CD4-positive, alpha-beta memory T cell (primary cell): ENCODE measurements at regions not wholly inside any gene's neighbourhood (a gene's known extent, or its start where the extent isn't known, plus 50 kb on each side); places are given as distances from the start of the nearest gene placed in this dataset.

Source experiments
- CTCF ChIA-PET: fragments of 350-600 bp; sonication (Branson Sonifier 250); formaldehyde crosslinking; loops from one replicate; lab custom pipeline; 2021; ENCODE audit warnings: inconsistent platforms; ENCODE audit not compliant: partially characterized antibody; lab: Charles Lee
- POLR2A ChIA-PET: fragments of 350-600 bp; sonication (Branson Sonifier 250); formaldehyde crosslinking; loops from one replicate; lab custom pipeline; 2021; ENCODE audit not compliant: partially characterized antibody; lab: Charles Lee
- DNase-seq, 5 donors: peaks; one replicate each; pipeline versions ENCODE4 v3.0.0 to v3.0.0-alpha.2; 2020 to 2022; ENCODE audit warnings: mixed read lengths in 1 of 5
- H3K27ac ChIP-seq: one replicate; pipeline ENCODE4 v1.7.0; 2013; ENCODE audit warnings: low read depth, low read length
- H3K27me3 ChIP-seq: 2 replicates; pipeline ENCODE4 v1.7.0; 2013; ENCODE audit warnings: mild to moderate bottlenecking, low read length, moderate library complexity; ENCODE audit not compliant: insufficient read depth
- H3K36me3 ChIP-seq: 2 replicates; pipeline ENCODE4 v1.7.0; 2013; ENCODE audit warnings: mild to moderate bottlenecking, low read length, moderate library complexity; ENCODE audit not compliant: insufficient read depth
- H3K4me1 ChIP-seq: 2 replicates; pipeline ENCODE4 v1.7.0; 2013; ENCODE audit warnings: mild to moderate bottlenecking, low read length, moderate library complexity; ENCODE audit not compliant: insufficient read depth
- H3K4me3 ChIP-seq, 2 donors: one replicate each; pipeline ENCODE4 v1.7.0; 2013; ENCODE audit warnings: low read length in 2 of 2, mild to moderate bottlenecking in 1 of 2
- H3K9me3 ChIP-seq, 2 donors: one replicate each; pipeline ENCODE4 v1.7.0; 2013; ENCODE audit warnings: low read length in 2 of 2, control low read depth in 1 of 2; ENCODE audit not compliant: control insufficient read depth in 1 of 2
- H3K27ac Mint-ChIP-seq, 7 donors: one replicate each; pipeline ENCODE4 v1.8.0; 2020 to 2021; ENCODE audit warnings: mixed read lengths in 7 of 7, mild to moderate bottlenecking in 6 of 7, inconsistent platforms in 3 of 7, moderate library complexity in 3 of 7
- H3K27me3 Mint-ChIP-seq, 2 donors: one replicate each; pipeline ENCODE4 v1.8.0; 2020 to 2021; ENCODE audit warnings: mixed read lengths in 2 of 2
- H3K36me3 Mint-ChIP-seq, 2 donors: one replicate each; pipeline ENCODE4 v1.8.0; 2020 to 2021; ENCODE audit warnings: mixed read lengths in 2 of 2, inconsistent platforms in 1 of 2, mild to moderate bottlenecking in 1 of 2
- H3K4me1 Mint-ChIP-seq, 4 donors: one replicate each; pipeline ENCODE4 v1.8.0; 2020 to 2021; ENCODE audit warnings: mixed read lengths in 4 of 4, mild to moderate bottlenecking in 1 of 4
- H3K4me3 Mint-ChIP-seq, 8 donors: one replicate each; pipeline ENCODE4 v1.8.0; 2020 to 2021; ENCODE audit warnings: mixed read lengths in 8 of 8, mild to moderate bottlenecking in 7 of 8, moderate library complexity in 6 of 8, inconsistent platforms in 3 of 8
- H3K9me3 Mint-ChIP-seq, 8 donors: one replicate each; pipeline ENCODE4 v1.8.0; 2020 to 2021; ENCODE audit warnings: mixed read lengths in 8 of 8, mild to moderate bottlenecking in 5 of 8, inconsistent platforms in 3 of 8, moderate library complexity in 1 of 8
- intact Hi-C: fragments of 100-400 bp; cut with micrococcal nuclease; formaldehyde crosslinking; loops from one replicate; pipeline ENCODE4 v1.15.1; 2023

DNA sequence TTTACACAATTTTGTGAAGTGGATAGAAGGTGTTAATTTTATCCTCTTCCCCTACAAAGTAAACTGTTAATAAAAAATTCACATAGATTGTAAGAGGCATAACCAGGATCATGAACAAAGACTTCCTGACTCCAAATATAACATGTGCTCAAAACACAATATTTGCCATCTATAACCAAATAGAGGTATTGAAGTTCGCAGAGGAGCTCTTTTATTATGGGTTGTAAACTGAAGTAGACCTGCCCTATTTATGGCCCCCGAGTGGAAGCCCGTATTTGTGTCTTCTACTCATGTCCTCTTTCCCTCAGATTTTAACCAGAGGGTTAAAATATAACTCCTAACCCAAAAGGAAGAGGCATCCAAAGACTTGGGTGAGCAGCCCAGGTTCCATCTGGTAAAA lies 285.6 kb upstream of the COL8A1 start:
- peaks cover 0 to 6% (median 3%) of the 10 kb centered on the region in 8 donors for H3K9me3 Mint-ChIP-seq
- H3K4me1 ChIP-seq, result no peaks in the 10 kb centered on the region
- CTCF ChIA-PET, result no interaction called here
- no peaks in the 10 kb centered on the region for H3K4me1 Mint-ChIP-seq
- no peak overlapping the region for H3K27ac Mint-ChIP-seq
- no peaks in the 10 kb centered on the region for H3K27me3 Mint-ChIP-seq
- no peak overlapping the region for H3K4me3 ChIP-seq
- no peaks in the 10 kb centered on the region for H3K9me3 ChIP-seq
- intact Hi-C loops, result no loop called here
- H3K4me3 Mint-ChIP-seq, result no peak overlapping the region
- no peak overlapping the region for H3K27ac ChIP-seq
- POLR2A ChIA-PET, result no interaction called here
- no peak for DNase-seq
- no peaks in the 10 kb centered on the region for H3K27me3 ChIP-seq
- no peaks in the 10 kb centered on the region for H3K36me3 Mint-ChIP-seq
- no peaks in the 10 kb centered on the region for H3K36me3 ChIP-seq

DNA sequence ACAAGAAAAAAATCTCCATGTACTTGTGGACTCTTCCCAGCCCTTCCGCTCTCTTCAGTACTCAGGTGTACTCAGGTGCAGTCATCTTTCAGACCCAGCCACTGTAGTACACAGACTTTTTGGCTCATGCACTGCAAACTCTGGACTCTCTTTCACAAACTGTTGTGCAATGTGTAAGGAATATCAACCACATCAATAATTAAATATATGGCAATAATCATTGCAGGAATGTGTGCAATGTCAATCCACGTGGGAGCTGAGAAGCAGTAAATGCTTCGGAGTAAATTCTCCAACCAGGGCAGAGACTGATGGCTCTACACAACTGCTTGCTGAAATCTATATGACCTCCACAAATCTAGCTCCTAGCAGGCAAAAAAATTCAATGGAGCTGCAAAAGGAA lies 287.3 kb upstream of the COL8A1 start:
- ChIA-PET POLR2A (no interaction called here), CTCF (no interaction called here)
- H3K27ac Mint-ChIP-seq, result no peak overlapping the region
- H3K4me1 Mint-ChIP-seq, result no peaks in the 10 kb centered on the region
- Histone ChIP-seq H3K27ac (no peak overlapping the region), H3K27me3 (no peaks in the 10 kb centered on the region), H3K4me3 (no peak overlapping the region), H3K4me1 (no peaks in the 10 kb centered on the region), H3K36me3 (no peaks in the 10 kb centered on the region), H3K9me3 (no peaks in the 10 kb centered on the region)
- H3K9me3 Mint-ChIP-seq, result peaks cover 0 to 9% (median 2%) of the 10 kb centered on the region in 8 donors
- DNase-seq, result no peak
- H3K27me3 Mint-ChIP-seq, result no peaks in the 10 kb centered on the region
- H3K36me3 Mint-ChIP-seq, result no peaks in the 10 kb centered on the region
- no peak overlapping the region for H3K4me3 Mint-ChIP-seq
- intact Hi-C loops, result no loop called here

DNA sequence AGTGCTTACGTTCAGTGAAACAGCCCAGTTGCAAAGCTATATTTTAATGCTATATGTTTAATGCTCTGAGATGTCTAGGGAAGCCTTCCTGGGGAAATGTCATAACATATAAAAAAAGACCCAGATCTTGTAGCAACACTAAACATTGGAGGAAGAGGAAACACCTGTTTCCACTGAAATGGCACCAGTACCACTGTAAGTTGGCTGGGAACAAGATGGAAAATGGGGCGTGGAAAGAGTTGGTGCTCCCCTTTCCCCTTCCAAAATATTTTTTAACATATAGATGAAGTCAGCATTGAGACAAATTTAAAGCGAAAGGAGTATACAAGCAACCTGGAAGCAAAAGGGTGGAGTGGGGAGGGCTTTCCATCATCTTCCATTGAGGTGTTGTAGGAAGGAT lies 289.9 kb upstream of the COL8A1 start:
- Mint-ChIP-seq H3K36me3 (no peaks in the 10 kb centered on the region), H3K27ac (no peak overlapping the region), H3K4me1 (no peaks in the 10 kb centered on the region), H3K4me3 (no peak overlapping the region), H3K27me3 (no peaks in the 10 kb centered on the region), H3K9me3 (peaks cover 0 to 9% (median 2%) of the 10 kb centered on the region in 8 donors)
- H3K4me1 ChIP-seq, result no peaks in the 10 kb centered on the region
- no peaks in the 10 kb centered on the region for H3K36me3 ChIP-seq
- H3K27ac ChIP-seq, result no peak overlapping the region
- DNase-seq, result no peak
- no peaks in the 10 kb centered on the region for H3K27me3 ChIP-seq
- intact Hi-C loops, result no loop called here
- no peaks in the 10 kb centered on the region for H3K9me3 ChIP-seq
- POLR2A ChIA-PET, result no interaction called here
- CTCF ChIA-PET, result no interaction called here
- H3K4me3 ChIP-seq, result no peak overlapping the region

DNA sequence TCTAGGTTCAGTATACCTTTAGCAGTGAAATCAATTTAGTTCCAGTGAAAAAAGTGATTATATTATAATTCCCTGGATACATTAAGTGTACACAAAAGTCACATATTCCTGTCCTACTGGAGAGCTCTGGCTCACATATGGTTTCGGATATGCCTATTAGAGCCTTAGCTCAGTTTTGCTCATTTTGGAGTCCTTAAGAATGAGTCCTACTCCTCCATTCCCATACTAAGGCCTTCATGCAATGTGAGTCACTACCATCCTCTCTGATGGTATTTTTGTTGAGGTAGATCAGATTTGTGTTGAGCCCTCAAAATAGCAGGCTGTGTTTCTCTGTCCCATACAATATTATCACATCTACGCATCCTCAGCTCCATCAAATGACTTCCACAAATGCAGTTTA lies 294.2 kb upstream of the COL8A1 start:
- ChIA-PET CTCF (no interaction called here), POLR2A (no interaction called here)
- Mint-ChIP-seq H3K27ac (no peak overlapping the region), H3K4me3 (no peak overlapping the region), H3K4me1 (no peaks in the 10 kb centered on the region), H3K36me3 (no peaks in the 10 kb centered on the region), H3K27me3 (no peaks in the 10 kb centered on the region), H3K9me3 (peaks cover 0 to 13% (median 8%) of the 10 kb centered on the region in 8 donors)
- H3K9me3 ChIP-seq, result no peaks in the 10 kb centered on the region
- no peaks in the 10 kb centered on the region for H3K27me3 ChIP-seq
- no peak for DNase-seq
- intact Hi-C loops, result no loop called here
- no peaks in the 10 kb centered on the region for H3K4me1 ChIP-seq
- no peaks in the 10 kb centered on the region for H3K36me3 ChIP-seq
- no peak overlapping the region for H3K4me3 ChIP-seq
- H3K27ac ChIP-seq, result no peak overlapping the region

DNA sequence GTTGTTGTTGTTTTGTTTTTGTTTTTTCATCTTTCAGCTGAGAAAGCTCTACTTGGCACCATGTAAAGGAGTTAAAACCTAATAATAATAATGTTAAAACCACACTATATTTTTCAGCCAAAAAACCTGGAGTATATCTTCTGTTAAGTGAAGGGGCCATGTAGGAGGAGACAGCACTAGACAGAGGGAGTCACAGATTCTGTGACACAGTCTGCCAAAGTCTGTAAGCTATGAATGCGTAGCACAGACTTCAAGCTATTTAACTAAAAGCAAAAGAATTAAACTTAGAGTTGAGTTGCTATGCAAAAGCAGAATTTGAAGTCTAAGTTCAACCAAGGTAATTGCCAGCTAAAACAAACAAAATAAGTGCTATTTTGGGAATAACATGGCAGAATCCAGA lies 296.0 kb upstream of the COL8A1 start:
- Mint-ChIP-seq H3K9me3 (peaks cover 0 to 20% (median 6%) of the 10 kb centered on the region in 8 donors), H3K27me3 (no peaks in the 10 kb centered on the region), H3K4me1 (no peaks in the 10 kb centered on the region), H3K36me3 (no peaks in the 10 kb centered on the region), H3K27ac (no peak overlapping the region), H3K4me3 (no peak overlapping the region)
- Histone ChIP-seq H3K9me3 (no peaks in the 10 kb centered on the region), H3K36me3 (no peaks in the 10 kb centered on the region), H3K27me3 (no peaks in the 10 kb centered on the region), H3K27ac (no peak overlapping the region), H3K4me3 (no peak overlapping the region), H3K4me1 (no peaks in the 10 kb centered on the region)
- intact Hi-C loops, result no loop called here
- ChIA-PET POLR2A (no interaction called here), CTCF (no interaction called here)
- no peak for DNase-seq

DNA sequence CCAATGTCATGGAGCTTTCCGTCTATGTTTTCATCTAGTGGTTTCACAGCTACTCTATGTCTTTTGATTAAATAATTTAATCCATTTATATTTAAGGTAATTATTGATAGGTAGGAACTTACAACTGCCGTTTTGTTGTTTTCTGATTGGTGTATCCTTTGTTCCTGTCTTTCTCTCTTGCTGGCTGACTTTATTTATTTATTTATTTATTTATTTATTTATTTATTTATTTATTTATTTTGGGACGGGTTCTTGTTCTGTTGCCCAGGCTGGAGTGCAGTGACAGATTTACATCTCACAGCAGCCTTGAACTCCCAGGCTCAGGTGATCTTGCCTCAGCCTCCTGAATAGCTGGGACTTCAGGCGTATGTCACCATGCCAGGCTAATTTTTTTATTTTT lies 299.2 kb upstream of the COL8A1 start:
- POLR2A ChIA-PET, result no interaction called here
- no peaks in the 10 kb centered on the region for H3K4me1 Mint-ChIP-seq

DNA sequence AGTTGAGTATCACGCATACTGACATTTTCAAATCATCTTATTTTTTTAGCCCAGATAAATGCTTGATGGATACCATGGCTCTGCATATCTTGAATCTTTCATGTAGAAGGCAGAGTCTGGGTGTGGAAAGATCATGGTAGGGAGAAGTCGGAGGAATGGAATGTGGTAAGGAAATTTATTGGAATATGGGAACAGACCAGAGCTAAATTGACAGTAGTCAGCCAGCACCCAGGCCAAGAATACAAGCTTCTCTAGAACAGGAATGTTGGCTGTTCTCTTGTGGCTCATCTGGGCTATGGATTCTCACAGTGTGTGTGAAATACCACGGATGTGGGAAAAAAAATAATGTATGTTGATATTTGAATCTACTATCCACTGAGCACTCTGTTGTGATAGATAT lies 305.7 kb upstream of the COL8A1 start:
- Mint-ChIP-seq H3K27ac (no peak overlapping the region), H3K27me3 (no peaks in the 10 kb centered on the region), H3K9me3 (peaks cover 0 to 3% (median under 1%) of the 10 kb centered on the region in 8 donors), H3K4me3 (no peak overlapping the region), H3K4me1 (no peaks in the 10 kb centered on the region), H3K36me3 (no peaks in the 10 kb centered on the region)
- POLR2A ChIA-PET, result no interaction called here
- Histone ChIP-seq H3K9me3 (no peaks in the 10 kb centered on the region), H3K36me3 (no peaks in the 10 kb centered on the region), H3K4me1 (no peaks in the 10 kb centered on the region), H3K27ac (no peak overlapping the region), H3K4me3 (no peak overlapping the region), H3K27me3 (no peaks in the 10 kb centered on the region)
- intact Hi-C loops, result no loop called here
- CTCF ChIA-PET, result no interaction called here
- DNase-seq, result no peak

More for the DNA sequence above, 299.2 kb upstream of the COL8A1 start:
- H3K4me3 ChIP-seq, result no peak overlapping the region
- Mint-ChIP-seq H3K36me3 (no peaks in the 10 kb centered on the region), H3K4me3 (no peak overlapping the region), H3K9me3 (peaks cover 0 to 20% (median 5%) of the 10 kb centered on the region in 8 donors), H3K27ac (no peak overlapping the region), H3K27me3 (no peaks in the 10 kb centered on the region)
- H3K27ac ChIP-seq, result no peak overlapping the region
- H3K9me3 ChIP-seq, result no peaks in the 10 kb centered on the region
- no peaks in the 10 kb centered on the region for H3K27me3 ChIP-seq
- CTCF ChIA-PET, result no interaction called here
- no peak for DNase-seq
- H3K36me3 ChIP-seq, result no peaks in the 10 kb centered on the region
- intact Hi-C loops, result no loop called here
- no peaks in the 10 kb centered on the region for H3K4me1 ChIP-seq

DNA sequence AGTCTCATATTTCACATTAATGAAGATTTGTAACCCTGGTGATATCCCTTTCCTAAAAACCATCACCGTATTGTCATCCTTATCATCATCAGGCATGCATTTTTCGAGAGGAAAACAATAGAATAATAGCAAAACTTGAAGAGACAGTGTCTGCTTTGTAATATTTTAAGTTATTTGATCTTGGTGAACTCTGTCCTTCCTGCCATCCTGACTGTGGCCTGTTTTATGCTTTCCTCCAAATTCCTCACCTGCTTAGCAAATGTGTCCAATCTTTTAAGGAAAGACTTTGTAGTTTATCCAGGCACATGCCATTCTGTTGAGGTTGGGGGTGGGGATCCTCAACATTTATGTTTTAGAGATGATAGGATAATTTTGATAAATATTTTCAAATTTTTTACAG lies 306.1 kb upstream of the COL8A1 start:
- Mint-ChIP-seq H3K36me3 (no peaks in the 10 kb centered on the region), H3K27ac (no peak overlapping the region), H3K27me3 (no peaks in the 10 kb centered on the region), H3K9me3 (peaks cover 0 to 3% (median under 1%) of the 10 kb centered on the region in 8 donors), H3K4me3 (no peak overlapping the region), H3K4me1 (no peaks in the 10 kb centered on the region)
- Histone ChIP-seq H3K4me3 (no peak overlapping the region), H3K36me3 (no peaks in the 10 kb centered on the region), H3K9me3 (no peaks in the 10 kb centered on the region), H3K4me1 (no peaks in the 10 kb centered on the region), H3K27me3 (no peaks in the 10 kb centered on the region), H3K27ac (no peak overlapping the region)
- ChIA-PET CTCF (no interaction called here), POLR2A (no interaction called here)
- intact Hi-C loops, result no loop called here
- no peak for DNase-seq
